Left ventricle myocardium inferior (tissue), 1 donor: ENCODE measurements at regions not wholly inside any gene's neighbourhood (a gene's known extent, or its start where the extent isn't known, plus 50 kb on each side); places are given as distances from the start of the nearest gene placed in this dataset.

Experiments used
- DNase-seq: peaks from one replicate; pipeline ENCODE4 v3.0.0-alpha.2; 2020
- H3K27ac ChIP-seq: fragments of 200-600 bp; replicated peaks from 2 replicates; pipeline ENCODE4 v1.8.0; 2021
- H3K27me3 ChIP-seq: fragments of 200-600 bp; 2 replicates; pipeline ENCODE4 v1.8.0; 2021; ENCODE audit warnings: low read depth
- H3K36me3 ChIP-seq: fragments of 200-600 bp; 2 replicates; pipeline ENCODE4 v1.8.0; 2021
- H3K4me1 ChIP-seq: fragments of 200-600 bp; 2 replicates; pipeline ENCODE4 v1.8.0; 2021
- H3K4me3 ChIP-seq: fragments of 200-600 bp; 2 replicates; pipeline ENCODE4 v1.8.0; 2021; ENCODE audit warnings: mild to moderate bottlenecking, moderate library complexity
- H3K9me3 ChIP-seq: fragments of 200-600 bp; replicated peaks from 2 replicates; pipeline ENCODE4 v1.8.0; 2021
- CTCF ChIP-seq: fragments of 200-600 bp; IDR thresholded peaks from 2 replicates; pipeline ENCODE4 v1.8.0; 2021; ENCODE audit warnings: antibody characterized with exemption, mild to moderate bottlenecking, borderline replicate concordance
- intact Hi-C: fragments of 100-400 bp; cut with micrococcal nuclease; formaldehyde crosslinking; loops from one replicate; pipeline ENCODE4 v1.11.0; 2022
- donor health status: DM: no; HTN: yes; CAD: no; lungs with severe emphysema.

- no peak overlapping the region for H3K4me3 ChIP-seq
- H3K4me1 ChIP-seq: peaks cover 53% of the 10 kb centered on the region
- no peak for DNase-seq
- TF ChIP-seq CTCF: no peak
- H3K9me3 ChIP-seq: no peaks in the 10 kb centered on the region
- H3K36me3 ChIP-seq: no peaks in the 10 kb centered on the region
- intact Hi-C loops: no loop called here
- no peaks in the 10 kb centered on the region for H3K27me3 ChIP-seq
- H3K27ac ChIP-seq: peak overlapping the region; percentile 11
Measured at GRCh38 chr18:10062302-10063300, 148.8 kb downstream of the VAPA start.

DNA sequence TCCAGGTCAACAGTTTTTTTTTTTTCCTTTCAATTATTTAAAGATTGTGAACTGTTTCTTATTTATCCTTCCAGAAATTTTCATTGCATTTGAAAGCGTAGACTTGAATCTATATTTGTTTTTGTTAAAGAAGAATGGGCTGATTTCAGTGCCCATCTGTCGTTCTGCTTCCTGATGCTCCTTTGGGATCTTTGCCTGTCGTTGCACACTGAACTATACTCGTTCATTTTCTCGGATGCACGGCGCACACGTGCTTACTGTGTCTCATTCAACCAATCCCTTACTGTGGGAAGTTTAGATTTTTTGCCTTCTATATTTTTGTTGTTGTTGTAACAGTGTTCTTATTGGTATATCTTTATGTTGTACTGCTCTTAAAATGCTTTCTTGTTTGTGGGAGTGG, 149.7 kb downstream of the VAPA start:
- H3K4me1 ChIP-seq: peaks cover 44% of the 10 kb centered on the region
- no peaks in the 10 kb centered on the region for H3K27me3 ChIP-seq
- no peaks in the 10 kb centered on the region for H3K36me3 ChIP-seq
- intact Hi-C loops: no loop called here
- TF ChIP-seq CTCF: no peak
- H3K9me3 ChIP-seq: no peaks in the 10 kb centered on the region
- no peak for DNase-seq
- no peak overlapping the region for H3K27ac ChIP-seq
- H3K4me3 ChIP-seq: no peak overlapping the region

GRCh38 chr18:10064267-10064666, 150.5 kb downstream of the VAPA start:
- Histone ChIP-seq H3K27me3 (no peaks in the 10 kb centered on the region), H3K4me3 (no peak overlapping the region), H3K9me3 (no peaks in the 10 kb centered on the region), H3K4me1 (peaks cover 36% of the 10 kb centered on the region), H3K36me3 (no peaks in the 10 kb centered on the region), H3K27ac (peak overlapping the region; percentile 17)
- TF ChIP-seq CTCF: no peak
- intact Hi-C loops: no loop called here
- peak; percentile 41 for DNase-seq

DNA sequence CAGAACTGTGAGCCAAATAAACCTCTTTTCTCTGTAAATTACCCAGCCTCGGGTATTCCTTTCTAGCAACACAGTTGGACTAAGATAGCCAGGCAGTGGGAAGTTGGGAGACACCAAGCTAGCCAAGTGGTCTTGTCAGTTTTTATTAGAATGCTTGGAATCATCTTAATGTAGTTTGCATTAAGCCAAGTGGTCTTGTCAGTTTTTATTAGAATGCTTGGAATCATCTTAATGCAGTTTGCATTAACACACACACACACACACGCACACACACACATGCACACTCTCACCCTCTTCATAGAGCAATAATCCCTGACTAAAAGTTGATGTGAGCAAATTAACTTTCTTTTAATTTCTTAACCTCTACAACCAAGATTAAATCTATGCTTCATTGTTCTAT, 151.5 kb downstream of the VAPA start:
- no peak for TF ChIP-seq CTCF
- Histone ChIP-seq H3K27me3 (no peaks in the 10 kb centered on the region), H3K9me3 (no peaks in the 10 kb centered on the region), H3K27ac (no peak overlapping the region), H3K4me1 (peaks cover 26% of the 10 kb centered on the region), H3K4me3 (no peak overlapping the region), H3K36me3 (no peaks in the 10 kb centered on the region)
- intact Hi-C loops: no loop called here
- DNase-seq: no peak

DNA sequence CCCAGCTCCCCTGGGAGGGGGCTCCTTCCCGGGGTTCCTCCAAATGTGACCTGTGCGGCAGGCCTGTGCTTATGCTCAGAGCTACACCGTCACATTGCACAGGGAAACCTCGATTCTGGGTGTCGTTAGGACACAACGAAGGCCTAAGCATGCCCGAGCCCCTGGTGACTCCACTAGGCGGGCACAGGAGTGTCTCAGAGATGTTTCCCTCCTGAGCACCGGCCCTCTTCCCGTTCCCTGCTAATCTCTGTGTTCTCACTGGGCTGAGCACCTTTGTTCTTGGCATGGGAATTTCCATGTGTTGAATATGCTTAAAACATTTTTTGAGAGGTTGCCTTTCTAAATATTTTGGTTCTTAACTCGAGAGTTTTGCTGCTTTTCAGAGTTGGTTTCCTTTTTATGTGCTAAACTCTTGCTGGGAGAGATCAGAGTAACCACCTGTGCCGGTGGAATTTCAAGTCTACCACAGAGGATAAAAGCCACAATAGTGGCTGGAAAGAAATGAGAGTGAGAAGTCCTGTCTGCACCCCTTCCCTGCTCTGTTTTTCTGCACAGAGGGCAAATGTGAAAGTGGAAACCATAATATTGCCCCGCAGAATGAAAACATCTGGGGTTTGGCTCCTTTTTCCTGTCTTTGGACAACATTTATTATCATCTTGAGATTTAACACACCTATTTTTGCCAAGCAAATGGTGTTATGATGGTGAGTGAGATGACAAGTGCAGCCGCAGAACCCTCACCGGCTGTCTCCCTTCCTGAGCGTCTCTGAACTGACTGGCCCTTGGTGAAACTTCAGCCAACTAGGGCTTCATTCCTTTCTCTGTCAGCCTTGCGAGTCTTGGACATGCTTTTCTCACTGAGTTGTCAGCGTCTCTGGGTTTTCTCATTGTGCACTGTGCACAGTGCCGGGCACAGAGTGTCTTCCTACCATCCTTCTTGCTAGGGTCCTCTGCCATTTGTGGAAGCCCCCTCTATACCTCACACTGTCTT, 154.1 kb downstream of the VAPA start:
- no peaks in the 10 kb centered on the region for H3K36me3 ChIP-seq
- H3K4me1 ChIP-seq: peaks cover 4% of the 10 kb centered on the region
- no peak for TF ChIP-seq CTCF
- intact Hi-C loops: no loop called here
- no peak for DNase-seq
- no peaks in the 10 kb centered on the region for H3K27me3 ChIP-seq
- H3K4me3 ChIP-seq: no peak overlapping the region
- H3K27ac ChIP-seq: no peak overlapping the region
- no peaks in the 10 kb centered on the region for H3K9me3 ChIP-seq
